MV-4-11 (cell line): ENCODE measurements at regions not wholly inside any gene's neighbourhood (a gene's known extent, or its start where the extent isn't known, plus 50 kb on each side); places are given as distances from the start of the nearest gene placed in this dataset.
A peak's percentile ranks its signal among the peaks of the same experiment; 100 is the strongest.

Source experiments
- DNase-seq: peaks from one replicate; lab custom pipeline; 2025; lab: John Stamatoyannopoulos, UW

- DNase-seq, result no peak
Observed at GRCh38 chr12:46449856-46450255, 77.3 kb upstream of the SLC38A2 start.

- DNase-seq, result no peak
Observed at GRCh38 chr12:46449316-46449715, 76.7 kb upstream of the SLC38A2 start.

GRCh38 chr12:46446645-46447044 is 74.1 kb upstream of the SLC38A2 start:
- DNase-seq, result no peak

GRCh38 chr12:46445551-46446235 is 73.1 kb upstream of the SLC38A2 start:
- DNase-seq, result no peak

DNA sequence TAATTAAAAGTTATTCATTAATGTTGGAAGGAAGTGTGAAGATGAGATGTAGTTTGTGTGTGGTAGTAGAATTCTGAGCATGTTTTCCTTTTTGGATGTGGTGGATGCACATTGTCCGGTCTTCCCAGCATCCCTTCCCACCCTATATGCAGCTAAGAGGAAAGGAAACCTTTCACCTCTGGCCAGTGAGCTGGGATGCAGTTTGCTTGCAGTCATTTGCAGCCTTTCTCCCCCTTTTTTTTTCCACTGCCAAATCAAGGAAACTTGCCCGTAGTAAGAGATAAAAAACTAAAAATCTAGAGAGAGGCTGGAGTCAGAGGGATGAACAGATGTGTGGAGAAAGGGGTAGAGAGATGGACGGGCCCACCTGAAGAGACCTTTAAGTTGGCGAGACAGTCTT is 72.5 kb upstream of the SLC38A2 start:
- DNase-seq, result no peak

GRCh38 chr12:46443594-46444263 is 71.2 kb upstream of the SLC38A2 start:
- no peak for DNase-seq

- no peak for DNase-seq
Observed at GRCh38 chr12:46442738-46443137, 70.2 kb upstream of the SLC38A2 start.

GRCh38 chr12:46442239-46442638 is 69.7 kb upstream of the SLC38A2 start:
- DNase-seq, result no peak

- no peak for DNase-seq
Observed at GRCh38 chr12:46439793-46440511, 67.4 kb upstream of the SLC38A2 start.

DNA sequence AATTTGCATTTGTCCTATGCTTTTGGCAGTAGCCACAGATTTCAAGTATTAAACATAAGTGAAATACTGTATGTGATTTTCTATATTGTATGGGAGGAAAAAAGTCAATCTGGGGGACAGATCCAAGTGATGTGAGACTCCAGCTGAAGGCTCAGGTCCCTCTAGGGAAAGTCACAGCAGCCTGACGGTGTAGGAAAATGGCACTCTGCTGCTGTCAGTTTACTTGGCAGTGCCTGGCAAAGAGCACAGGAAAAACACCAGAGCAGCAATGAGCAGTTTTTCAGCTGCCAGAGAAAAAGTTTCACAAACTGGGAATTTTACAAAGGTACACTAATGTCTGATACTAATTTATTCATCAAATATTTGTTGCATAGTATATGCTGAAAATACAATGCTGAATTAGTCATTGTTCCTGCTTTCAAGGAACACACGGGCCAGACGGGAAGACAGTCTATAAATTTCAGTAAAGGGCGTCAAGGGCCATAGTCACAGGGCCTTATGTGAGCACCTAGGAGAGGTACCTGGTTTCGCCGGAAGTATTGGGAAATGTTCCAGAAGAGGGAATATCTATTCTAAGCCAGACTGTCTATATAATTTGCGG is 66.2 kb upstream of the SLC38A2 start:
- DNase-seq, result no peak

GRCh38 chr12:46438256-46438655 is 65.7 kb upstream of the SLC38A2 start:
- no peak for DNase-seq

- no peak for DNase-seq
Observed at GRCh38 chr12:46437469-46437868, 64.9 kb upstream of the SLC38A2 start.

GRCh38 chr12:46436747-46437146 is 64.2 kb upstream of the SLC38A2 start:
- no peak for DNase-seq

DNA sequence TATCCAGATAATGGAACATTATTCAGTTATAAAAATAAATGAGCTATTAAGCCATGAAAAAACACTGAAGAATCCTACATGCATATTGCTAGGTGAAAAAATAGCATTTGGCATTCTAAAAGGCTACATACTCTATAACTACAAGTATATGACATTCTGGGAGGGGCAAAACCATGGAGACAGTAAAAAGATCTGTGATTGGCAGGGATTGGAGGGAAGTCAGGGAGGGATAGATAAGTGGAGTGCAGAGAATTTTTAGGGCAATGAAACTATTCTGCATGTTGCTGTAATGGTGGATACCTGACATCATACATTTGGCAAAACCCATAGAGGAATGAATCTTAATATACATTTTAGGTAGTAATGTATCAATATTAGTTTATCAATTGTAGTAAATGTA is 63.1 kb upstream of the SLC38A2 start:
- no peak for DNase-seq

DNA sequence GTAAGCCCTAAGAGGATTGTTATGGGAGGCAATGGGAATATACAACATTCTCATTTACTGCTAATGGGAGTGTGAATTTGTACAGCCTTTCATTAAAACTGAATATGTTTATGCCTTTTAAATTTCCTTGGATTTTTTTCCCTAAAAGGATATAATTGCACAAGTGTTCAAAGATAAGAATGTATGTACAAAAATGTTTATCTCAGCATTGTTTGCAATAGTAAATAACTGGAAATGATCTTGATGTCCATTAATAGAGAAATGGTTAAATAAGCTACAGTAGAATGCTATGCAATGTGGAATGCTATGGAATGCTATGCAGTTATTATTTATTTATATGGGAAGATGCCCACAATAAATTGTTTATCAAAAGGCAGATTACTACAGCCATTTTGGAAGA is 62.5 kb upstream of the SLC38A2 start:
- DNase-seq, result no peak

GRCh38 chr12:46433829-46434228 is 61.3 kb upstream of the SLC38A2 start:
- no peak for DNase-seq

DNA sequence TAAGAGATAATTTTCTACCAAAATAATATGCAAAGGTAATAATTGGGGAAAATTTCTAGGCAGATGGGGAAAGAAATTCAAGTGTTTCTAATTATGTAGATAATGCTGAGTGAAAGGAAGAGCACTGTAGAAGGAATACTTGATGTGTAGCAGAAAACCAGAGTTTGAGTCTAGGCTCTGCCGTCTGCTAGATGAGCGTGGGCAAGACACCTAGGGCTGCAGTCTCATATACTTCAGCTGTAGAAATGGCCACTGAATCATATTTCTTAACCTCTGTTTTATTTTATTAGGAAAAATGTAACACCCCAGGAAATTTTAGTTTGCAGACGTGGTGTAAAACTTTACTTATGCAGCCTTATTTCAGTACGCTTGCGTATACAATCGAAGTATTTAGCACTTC is 59.8 kb upstream of the SLC38A2 start:
- DNase-seq, result no peak

DNA sequence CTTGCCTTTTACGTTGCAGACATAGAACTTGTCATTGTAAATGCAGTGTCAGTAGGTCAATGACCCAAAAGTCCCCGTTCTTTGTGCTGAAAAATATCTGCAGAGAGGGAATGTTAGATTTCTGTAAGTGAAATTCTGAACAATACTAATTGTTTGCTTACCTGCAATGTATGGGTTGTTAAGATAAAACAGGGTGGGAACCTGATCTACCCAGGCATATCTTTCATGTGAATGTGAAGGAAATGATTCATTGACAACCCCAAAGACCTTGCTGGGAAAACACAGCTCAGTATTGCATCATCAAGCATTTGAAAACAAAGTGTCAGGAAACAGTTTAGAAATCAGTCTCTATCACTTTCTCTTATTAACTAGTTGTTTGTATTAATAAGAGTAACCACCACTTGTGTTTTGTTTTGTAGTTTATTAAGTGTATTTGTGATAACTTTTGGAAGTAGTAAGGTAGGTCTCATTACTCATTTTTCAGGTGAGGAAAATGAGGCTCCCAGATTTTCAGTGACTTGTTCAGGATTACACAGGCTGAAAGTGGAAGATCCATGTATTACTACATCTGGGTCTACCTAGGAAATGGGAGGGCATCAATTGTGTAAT is 57.9 kb upstream of the SLC38A2 start:
- peak; percentile 56 for DNase-seq
